ENCODE measurements at regions not wholly inside any gene's neighbourhood (a gene's known extent, or its start where the extent isn't known, plus 50 kb on each side); places are given as distances from the start of the nearest gene placed in this dataset.

GRCh38 chr16:51940183-51940582 lies 606.8 kb downstream of the TOX3 start:
- H3K27me3 ChIP-seq (ENCODE audit: control insufficient read depth in 5 of 5, insufficient read depth in 4 of 5, low read length in 5 of 5), result peaks cover 0 to 3% (median 0%) of the 10 kb centered on the region in 5 donors
- no peak overlapping the region for H3K9ac ChIP-seq (ENCODE audit: low read length in 5 of 5)
- H3K9me3 ChIP-seq (ENCODE audit: control insufficient read depth in 5 of 5, low read length in 5 of 5), result no peaks in the 10 kb centered on the region
- no peaks in the 10 kb centered on the region for H3K4me1 ChIP-seq (ENCODE audit: control insufficient read depth in 5 of 5, insufficient read depth in 5 of 5, low read length in 5 of 5)
- no peak overlapping the region for H3K27ac ChIP-seq (ENCODE audit: low read depth, low read length)
- no peak overlapping the region for H3K4me3 ChIP-seq (ENCODE audit: low read depth in 1 of 5, low read length in 5 of 5)
- H3K36me3 ChIP-seq (ENCODE audit: control insufficient read depth in 5 of 5, insufficient read depth in 5 of 5, low read length in 5 of 5), result no peaks in the 10 kb centered on the region

DNA sequence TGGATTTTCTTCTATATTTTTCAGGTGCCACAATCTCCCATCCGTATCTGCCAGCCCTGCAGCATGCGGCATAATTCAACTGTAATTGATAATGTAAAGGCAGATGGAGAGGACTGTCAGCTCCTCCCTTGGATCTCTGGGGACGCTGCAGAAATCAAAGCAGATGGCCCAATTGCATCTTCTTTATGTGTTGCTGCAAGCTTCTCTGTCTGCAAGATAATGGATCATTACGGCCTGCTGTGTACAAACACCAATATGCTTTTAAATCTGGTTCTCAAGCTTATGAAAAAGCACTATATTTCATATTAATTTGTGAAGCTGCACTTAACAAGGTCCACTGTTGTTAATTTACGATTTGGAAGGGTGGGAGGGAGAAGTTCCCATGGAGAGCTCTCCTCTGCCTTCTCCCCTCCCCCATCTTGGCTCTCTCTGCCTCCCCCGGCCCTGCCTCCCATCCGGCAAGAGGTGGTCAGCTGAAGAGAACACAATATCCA lies 607.5 kb downstream of the TOX3 start:
- no peaks in the 10 kb centered on the region for H3K36me3 ChIP-seq (ENCODE audit: control insufficient read depth in 5 of 5, insufficient read depth in 5 of 5, low read length in 5 of 5)
- no peak overlapping the region for H3K27ac ChIP-seq (ENCODE audit: low read depth, low read length)
- H3K4me1 ChIP-seq (ENCODE audit: control insufficient read depth in 5 of 5, insufficient read depth in 5 of 5, low read length in 5 of 5), result no peaks in the 10 kb centered on the region
- no peak overlapping the region for H3K4me3 ChIP-seq (ENCODE audit: low read depth in 1 of 5, low read length in 5 of 5)
- H3K9me3 ChIP-seq (ENCODE audit: control insufficient read depth in 5 of 5, low read length in 5 of 5), result no peaks in the 10 kb centered on the region
- peaks cover 0 to 3% (median 0%) of the 10 kb centered on the region in 5 donors for H3K27me3 ChIP-seq (ENCODE audit: control insufficient read depth in 5 of 5, insufficient read depth in 4 of 5, low read length in 5 of 5)
- H3K9ac ChIP-seq (ENCODE audit: low read length in 5 of 5), result no peak overlapping the region

GRCh38 chr16:51938861-51939260 lies 608.1 kb downstream of the TOX3 start:
- Histone ChIP-seq H3K9me3 (ENCODE audit: control insufficient read depth in 5 of 5, low read length in 5 of 5) (no peaks in the 10 kb centered on the region), H3K27ac (ENCODE audit: low read depth, low read length) (no peak overlapping the region), H3K4me3 (ENCODE audit: low read depth in 1 of 5, low read length in 5 of 5) (no peak overlapping the region), H3K9ac (ENCODE audit: low read length in 5 of 5) (no peak overlapping the region), H3K4me1 (ENCODE audit: control insufficient read depth in 5 of 5, insufficient read depth in 5 of 5, low read length in 5 of 5) (no peaks in the 10 kb centered on the region), H3K27me3 (ENCODE audit: control insufficient read depth in 5 of 5, insufficient read depth in 4 of 5, low read length in 5 of 5) (peaks cover 0 to 3% (median 0%) of the 10 kb centered on the region in 5 donors), H3K36me3 (ENCODE audit: control insufficient read depth in 5 of 5, insufficient read depth in 5 of 5, low read length in 5 of 5) (no peaks in the 10 kb centered on the region)

- H3K9ac ChIP-seq (ENCODE audit: low read length in 5 of 5), result no peak overlapping the region
- H3K27me3 ChIP-seq (ENCODE audit: control insufficient read depth in 5 of 5, insufficient read depth in 4 of 5, low read length in 5 of 5), result peaks cover 0 to 3% (median 0%) of the 10 kb centered on the region in 5 donors
- no peaks in the 10 kb centered on the region for H3K36me3 ChIP-seq (ENCODE audit: control insufficient read depth in 5 of 5, insufficient read depth in 5 of 5, low read length in 5 of 5)
- no peak overlapping the region for H3K4me3 ChIP-seq (ENCODE audit: low read depth in 1 of 5, low read length in 5 of 5)
- H3K27ac ChIP-seq (ENCODE audit: low read depth, low read length), result no peak overlapping the region
- H3K9me3 ChIP-seq (ENCODE audit: control insufficient read depth in 5 of 5, low read length in 5 of 5), result peaks cover 0 to 5% (median 0%) of the 10 kb centered on the region in 5 donors
- H3K4me1 ChIP-seq (ENCODE audit: control insufficient read depth in 5 of 5, insufficient read depth in 5 of 5, low read length in 5 of 5), result no peaks in the 10 kb centered on the region
Measured at GRCh38 chr16:51937771-51938170, 609.2 kb downstream of the TOX3 start.

GRCh38 chr16:51936846-51937245 lies 610.1 kb downstream of the TOX3 start:
- Histone ChIP-seq H3K4me3 (ENCODE audit: low read depth in 1 of 5, low read length in 5 of 5) (no peak overlapping the region), H3K27ac (ENCODE audit: low read depth, low read length) (no peak overlapping the region), H3K9ac (ENCODE audit: low read length in 5 of 5) (no peak overlapping the region), H3K4me1 (ENCODE audit: control insufficient read depth in 5 of 5, insufficient read depth in 5 of 5, low read length in 5 of 5) (no peaks in the 10 kb centered on the region), H3K9me3 (ENCODE audit: control insufficient read depth in 5 of 5, low read length in 5 of 5) (peaks cover 0 to 5% (median 0%) of the 10 kb centered on the region in 5 donors), H3K36me3 (ENCODE audit: control insufficient read depth in 5 of 5, insufficient read depth in 5 of 5, low read length in 5 of 5) (no peaks in the 10 kb centered on the region), H3K27me3 (ENCODE audit: control insufficient read depth in 5 of 5, insufficient read depth in 4 of 5, low read length in 5 of 5) (peaks cover 0 to 3% (median 0%) of the 10 kb centered on the region in 5 donors)

GRCh38 chr16:51932317-51932716 lies 614.6 kb downstream of the TOX3 start:
- Histone ChIP-seq H3K4me1 (ENCODE audit: control insufficient read depth in 5 of 5, insufficient read depth in 5 of 5, low read length in 5 of 5) (no peaks in the 10 kb centered on the region), H3K4me3 (ENCODE audit: low read depth in 1 of 5, low read length in 5 of 5) (no peak overlapping the region), H3K27ac (ENCODE audit: low read depth, low read length) (no peak overlapping the region), H3K27me3 (ENCODE audit: control insufficient read depth in 5 of 5, insufficient read depth in 4 of 5, low read length in 5 of 5) (no peaks in the 10 kb centered on the region), H3K36me3 (ENCODE audit: control insufficient read depth in 5 of 5, insufficient read depth in 5 of 5, low read length in 5 of 5) (no peaks in the 10 kb centered on the region), H3K9me3 (ENCODE audit: control insufficient read depth in 5 of 5, low read length in 5 of 5) (peaks cover 0 to 5% (median 0%) of the 10 kb centered on the region in 5 donors), H3K9ac (ENCODE audit: low read length in 5 of 5) (no peak overlapping the region)

DNA sequence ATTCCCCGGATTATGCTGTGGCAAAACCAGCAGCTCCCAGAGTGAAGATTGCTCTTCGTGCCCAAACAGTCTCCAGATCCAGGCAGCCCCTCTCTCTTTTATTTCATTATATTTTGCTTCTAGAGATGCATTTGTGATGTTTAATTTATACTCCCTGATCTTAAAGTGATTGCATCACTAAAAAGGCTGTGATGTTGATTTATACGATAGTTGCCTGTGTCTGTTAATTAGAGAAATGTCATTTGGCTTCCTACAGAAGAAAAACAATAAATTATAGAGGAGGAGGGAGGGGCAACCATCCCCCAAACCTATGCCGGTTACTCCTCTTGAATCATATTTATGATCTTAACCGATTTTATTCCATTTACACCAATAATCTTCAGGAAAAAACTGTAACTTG lies 615.3 kb downstream of the TOX3 start:
- Histone ChIP-seq H3K27ac (ENCODE audit: low read depth, low read length) (no peak overlapping the region), H3K4me3 (ENCODE audit: low read depth in 1 of 5, low read length in 5 of 5) (no peak overlapping the region), H3K36me3 (ENCODE audit: control insufficient read depth in 5 of 5, insufficient read depth in 5 of 5, low read length in 5 of 5) (no peaks in the 10 kb centered on the region), H3K9me3 (ENCODE audit: control insufficient read depth in 5 of 5, low read length in 5 of 5) (peaks cover 0 to 5% (median 0%) of the 10 kb centered on the region in 5 donors), H3K27me3 (ENCODE audit: control insufficient read depth in 5 of 5, insufficient read depth in 4 of 5, low read length in 5 of 5) (no peaks in the 10 kb centered on the region), H3K4me1 (ENCODE audit: control insufficient read depth in 5 of 5, insufficient read depth in 5 of 5, low read length in 5 of 5) (no peaks in the 10 kb centered on the region), H3K9ac (ENCODE audit: low read length in 5 of 5) (no peak overlapping the region)

DNA sequence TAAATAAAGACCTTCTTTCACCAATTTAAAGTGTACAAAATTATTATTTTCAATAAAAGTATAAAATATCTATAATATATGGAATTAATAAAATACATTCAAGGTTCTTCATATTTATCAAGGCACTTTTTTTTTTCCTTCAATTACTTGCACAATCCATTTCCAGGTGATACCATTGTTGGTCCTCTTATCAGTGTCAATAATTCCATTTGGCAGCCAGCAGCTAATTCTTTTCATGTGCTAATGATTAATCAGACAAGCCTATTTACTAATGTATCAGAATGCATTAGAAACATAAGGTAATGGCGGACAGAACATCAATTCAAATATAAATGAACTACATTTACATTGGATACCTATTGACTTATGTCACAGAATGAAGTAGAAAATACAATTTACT lies 622.2 kb downstream of the TOX3 start:
- Histone ChIP-seq H3K9ac (ENCODE audit: low read length in 5 of 5) (no peak overlapping the region), H3K27ac (ENCODE audit: low read depth, low read length) (no peak overlapping the region), H3K9me3 (ENCODE audit: control insufficient read depth in 5 of 5, low read length in 5 of 5) (no peaks in the 10 kb centered on the region), H3K36me3 (ENCODE audit: control insufficient read depth in 5 of 5, insufficient read depth in 5 of 5, low read length in 5 of 5) (no peaks in the 10 kb centered on the region), H3K27me3 (ENCODE audit: control insufficient read depth in 5 of 5, insufficient read depth in 4 of 5, low read length in 5 of 5) (no peaks in the 10 kb centered on the region), H3K4me3 (ENCODE audit: low read depth in 1 of 5, low read length in 5 of 5) (no peak overlapping the region), H3K4me1 (ENCODE audit: control insufficient read depth in 5 of 5, insufficient read depth in 5 of 5, low read length in 5 of 5) (no peaks in the 10 kb centered on the region)

- H3K27me3 ChIP-seq (ENCODE audit: control insufficient read depth in 5 of 5, insufficient read depth in 4 of 5, low read length in 5 of 5), result no peaks in the 10 kb centered on the region
- no peaks in the 10 kb centered on the region for H3K9me3 ChIP-seq (ENCODE audit: control insufficient read depth in 5 of 5, low read length in 5 of 5)
- H3K4me3 ChIP-seq (ENCODE audit: low read depth in 1 of 5, low read length in 5 of 5), result no peak overlapping the region
- H3K36me3 ChIP-seq (ENCODE audit: control insufficient read depth in 5 of 5, insufficient read depth in 5 of 5, low read length in 5 of 5), result no peaks in the 10 kb centered on the region
- H3K27ac ChIP-seq (ENCODE audit: low read depth, low read length), result no peak overlapping the region
- no peak overlapping the region for H3K9ac ChIP-seq (ENCODE audit: low read length in 5 of 5)
- no peaks in the 10 kb centered on the region for H3K4me1 ChIP-seq (ENCODE audit: control insufficient read depth in 5 of 5, insufficient read depth in 5 of 5, low read length in 5 of 5)
Measured at GRCh38 chr16:51922476-51922875, 624.5 kb downstream of the TOX3 start.

DNA sequence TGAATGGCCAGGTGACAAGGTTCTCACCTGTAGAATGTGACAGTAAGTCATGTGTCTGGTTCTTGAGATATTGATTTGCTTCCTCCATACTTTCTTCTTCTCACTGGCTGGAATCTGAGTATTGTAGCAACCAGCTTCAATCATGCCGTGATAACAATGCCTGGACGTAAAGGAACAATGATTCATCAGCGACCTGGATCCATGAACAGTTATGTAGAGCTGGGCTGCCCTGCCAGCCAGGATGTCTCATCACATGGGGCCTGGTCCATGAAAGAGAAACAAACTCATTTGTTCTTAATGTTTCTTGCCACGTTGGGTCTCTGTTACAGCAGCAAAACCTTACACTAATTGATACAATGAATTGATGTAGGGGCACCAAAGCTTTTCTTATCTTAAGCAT lies 627.2 kb downstream of the TOX3 start:
- no peaks in the 10 kb centered on the region for H3K27me3 ChIP-seq (ENCODE audit: control insufficient read depth in 5 of 5, insufficient read depth in 4 of 5, low read length in 5 of 5)
- H3K9me3 ChIP-seq (ENCODE audit: control insufficient read depth in 5 of 5, low read length in 5 of 5), result no peaks in the 10 kb centered on the region
- H3K4me1 ChIP-seq (ENCODE audit: control insufficient read depth in 5 of 5, insufficient read depth in 5 of 5, low read length in 5 of 5), result no peaks in the 10 kb centered on the region
- H3K36me3 ChIP-seq (ENCODE audit: control insufficient read depth in 5 of 5, insufficient read depth in 5 of 5, low read length in 5 of 5), result no peaks in the 10 kb centered on the region
- no peak overlapping the region for H3K4me3 ChIP-seq (ENCODE audit: low read depth in 1 of 5, low read length in 5 of 5)
- no peak overlapping the region for H3K27ac ChIP-seq (ENCODE audit: low read depth, low read length)
- no peak overlapping the region for H3K9ac ChIP-seq (ENCODE audit: low read length in 5 of 5)

DNA sequence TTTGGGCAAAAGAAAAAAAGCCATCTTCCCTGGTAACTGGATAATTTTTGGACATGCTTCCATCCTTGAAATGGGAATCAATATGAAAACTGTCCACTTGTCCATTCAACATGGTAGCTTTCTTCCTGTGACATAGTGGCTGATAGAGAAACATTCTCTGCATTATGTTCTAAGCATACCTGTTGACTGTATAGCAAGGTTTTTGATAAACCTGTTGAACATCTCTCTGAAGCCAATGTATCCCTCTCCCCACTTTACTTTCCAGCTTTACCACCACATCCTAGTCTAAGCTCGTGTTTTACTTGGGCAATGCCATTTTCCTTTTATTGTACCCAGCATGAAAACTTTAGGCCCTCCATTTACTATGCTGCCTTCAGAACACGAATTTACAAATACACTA lies 630.1 kb downstream of the TOX3 start:
- no peak overlapping the region for H3K4me3 ChIP-seq (ENCODE audit: low read depth in 1 of 5, low read length in 5 of 5)
- no peaks in the 10 kb centered on the region for H3K27me3 ChIP-seq (ENCODE audit: control insufficient read depth in 5 of 5, insufficient read depth in 4 of 5, low read length in 5 of 5)
- no peak overlapping the region for H3K9ac ChIP-seq (ENCODE audit: low read length in 5 of 5)
- H3K27ac ChIP-seq (ENCODE audit: low read depth, low read length), result no peak overlapping the region
- no peaks in the 10 kb centered on the region for H3K36me3 ChIP-seq (ENCODE audit: control insufficient read depth in 5 of 5, insufficient read depth in 5 of 5, low read length in 5 of 5)
- no peaks in the 10 kb centered on the region for H3K9me3 ChIP-seq (ENCODE audit: control insufficient read depth in 5 of 5, low read length in 5 of 5)
- no peaks in the 10 kb centered on the region for H3K4me1 ChIP-seq (ENCODE audit: control insufficient read depth in 5 of 5, insufficient read depth in 5 of 5, low read length in 5 of 5)

Measured in subcutaneous abdominal adipose tissue (tissue), 5 donors.